Activated CD8-positive, alpha-beta T cell treated with anti-CD3 and anti-CD28 coated beads for 36 hours (primary cell): ENCODE measurements at regions not wholly inside any gene's neighbourhood (a gene's known extent, or its start where the extent isn't known, plus 50 kb on each side); places are given as distances from the start of the nearest gene placed in this dataset.

Source experiments
- ATAC-seq: fragments of 200-7000 bp; cut with Tn5 transposase; one replicate; pipeline ENCODE4 v1.10.0; 2021; ENCODE audit warnings: mild to moderate bottlenecking, moderate library complexity
- CTCF ChIA-PET: fragments of 350-600 bp; sonication (Branson Sonifier 250); formaldehyde crosslinking; loops from one replicate; lab custom pipeline; 2021; ENCODE audit warnings: antibody characterized with exemption; lab: Charles Lee
- POLR2A ChIA-PET: fragments of 350-600 bp; sonication (Branson Sonifier 250); formaldehyde crosslinking; loops from one replicate; lab custom pipeline; 2021; ENCODE audit warnings: antibody characterized with exemption; lab: Charles Lee
- DNase-seq: peaks from one replicate; pipeline ENCODE4 v3.0.0-alpha.2; 2020
- H3K27ac Mint-ChIP-seq: one replicate; pipeline ENCODE4 v1.8.0; 2021; ENCODE audit warnings: mild to moderate bottlenecking, mixed read lengths
- H3K27me3 Mint-ChIP-seq: one replicate; pipeline ENCODE4 v1.8.0; 2021; ENCODE audit warnings: mixed read lengths
- H3K36me3 Mint-ChIP-seq: one replicate; pipeline ENCODE4 v1.8.0; 2021; ENCODE audit warnings: low read depth, mixed read lengths
- H3K4me1 Mint-ChIP-seq: one replicate; pipeline ENCODE4 v1.8.0; 2021; ENCODE audit warnings: low read depth, mixed read lengths
- H3K4me3 Mint-ChIP-seq: one replicate; pipeline ENCODE4 v1.8.0; 2021; ENCODE audit warnings: mild to moderate bottlenecking, moderate library complexity, mixed read lengths
- H3K9me3 Mint-ChIP-seq: one replicate; pipeline ENCODE4 v1.8.0; 2021; ENCODE audit warnings: mixed read lengths
- CTCF ChIP-seq: fragments of 200-600 bp; IDR thresholded peaks from one replicate; pipeline ENCODE4 v1.8.0; 2022; ENCODE audit warnings: antibody characterized with exemption, mild to moderate bottlenecking
- intact Hi-C: fragments of 100-400 bp; cut with micrococcal nuclease; formaldehyde crosslinking; loops from one replicate; pipeline ENCODE4 v1.10.0; 2022

GRCh38 chr9:7921545-7922197 lies 122.1 kb upstream of the DMAC1 start:
- Mint-ChIP-seq H3K27me3 (no peaks in the 10 kb centered on the region), H3K36me3 (no peaks in the 10 kb centered on the region), H3K9me3 (no peaks in the 10 kb centered on the region), H3K4me1 (no peaks in the 10 kb centered on the region), H3K27ac (no peak overlapping the region), H3K4me3 (no peak overlapping the region)
- TF ChIP-seq CTCF = no peak
- DNase-seq = no peak
- ATAC-seq = no peak
- ChIA-PET CTCF (no interaction called here), POLR2A (no interaction called here)
- intact Hi-C loops = no loop called here

- ChIA-PET CTCF (no interaction called here), POLR2A (no interaction called here)
- ATAC-seq = no peak
- Mint-ChIP-seq H3K27ac (no peak overlapping the region), H3K36me3 (no peaks in the 10 kb centered on the region), H3K27me3 (peaks cover 2% of the 10 kb centered on the region), H3K4me3 (no peak overlapping the region), H3K9me3 (no peaks in the 10 kb centered on the region), H3K4me1 (no peaks in the 10 kb centered on the region)
- DNase-seq = no peak
- no peak for TF ChIP-seq CTCF
- intact Hi-C loops = no loop called here
Measured at GRCh38 chr9:7912037-7912535, 112.5 kb upstream of the DMAC1 start.

GRCh38 chr9:7910426-7911020 lies 110.9 kb upstream of the DMAC1 start:
- no peak overlapping the region for H3K4me3 Mint-ChIP-seq
- no peaks in the 10 kb centered on the region for H3K36me3 Mint-ChIP-seq
- ChIA-PET CTCF (no interaction called here), POLR2A (no interaction called here)
- no peak overlapping the region for H3K27ac Mint-ChIP-seq
- peaks cover 4% of the 10 kb centered on the region for H3K4me1 Mint-ChIP-seq
- peaks cover 2% of the 10 kb centered on the region for H3K27me3 Mint-ChIP-seq
- no peak for ATAC-seq
- intact Hi-C loops = no loop called here
- no peak for TF ChIP-seq CTCF
- no peak for DNase-seq
- H3K9me3 Mint-ChIP-seq = no peaks in the 10 kb centered on the region

- CTCF ChIA-PET = no interaction called here
- intact Hi-C loops = no loop called here
- no peak for ATAC-seq
- Mint-ChIP-seq H3K4me3 (no peak overlapping the region), H3K27ac (no peak overlapping the region), H3K4me1 (peaks cover 4% of the 10 kb centered on the region), H3K36me3 (no peaks in the 10 kb centered on the region), H3K9me3 (no peaks in the 10 kb centered on the region), H3K27me3 (peaks cover 2% of the 10 kb centered on the region)
- DNase-seq = no peak
- no peak for TF ChIP-seq CTCF
- POLR2A ChIA-PET = no interaction called here
Measured at GRCh38 chr9:7909537-7909936, 110.0 kb upstream of the DMAC1 start.

- intact Hi-C loops = no loop called here
- TF ChIP-seq CTCF = no peak
- ChIA-PET POLR2A (no interaction called here), CTCF (no interaction called here)
- peaks cover 4% of the 10 kb centered on the region for H3K4me1 Mint-ChIP-seq
- peaks cover 2% of the 10 kb centered on the region for H3K27me3 Mint-ChIP-seq
- H3K4me3 Mint-ChIP-seq = no peak overlapping the region
- no peaks in the 10 kb centered on the region for H3K9me3 Mint-ChIP-seq
- H3K36me3 Mint-ChIP-seq = no peaks in the 10 kb centered on the region
- no peak overlapping the region for H3K27ac Mint-ChIP-seq
- DNase-seq = no peak
- no peak for ATAC-seq
Measured at GRCh38 chr9:7907551-7908337, 108.2 kb upstream of the DMAC1 start.
